Stimulated activated CD4-positive, alpha-beta T cell treated with anti-CD3 and anti-CD28 coated beads, Interleukin-4, amount 100 ng/mL, for 24 hours (primary cell): ENCODE measurements at regions not wholly inside any gene's neighbourhood (a gene's known extent, or its start where the extent isn't known, plus 50 kb on each side); places are given as distances from the start of the nearest gene placed in this dataset.

Experiments
- DNase-seq: peaks from one replicate; pipeline ENCODE4 v3.0.0-alpha.2; 2020

DNA sequence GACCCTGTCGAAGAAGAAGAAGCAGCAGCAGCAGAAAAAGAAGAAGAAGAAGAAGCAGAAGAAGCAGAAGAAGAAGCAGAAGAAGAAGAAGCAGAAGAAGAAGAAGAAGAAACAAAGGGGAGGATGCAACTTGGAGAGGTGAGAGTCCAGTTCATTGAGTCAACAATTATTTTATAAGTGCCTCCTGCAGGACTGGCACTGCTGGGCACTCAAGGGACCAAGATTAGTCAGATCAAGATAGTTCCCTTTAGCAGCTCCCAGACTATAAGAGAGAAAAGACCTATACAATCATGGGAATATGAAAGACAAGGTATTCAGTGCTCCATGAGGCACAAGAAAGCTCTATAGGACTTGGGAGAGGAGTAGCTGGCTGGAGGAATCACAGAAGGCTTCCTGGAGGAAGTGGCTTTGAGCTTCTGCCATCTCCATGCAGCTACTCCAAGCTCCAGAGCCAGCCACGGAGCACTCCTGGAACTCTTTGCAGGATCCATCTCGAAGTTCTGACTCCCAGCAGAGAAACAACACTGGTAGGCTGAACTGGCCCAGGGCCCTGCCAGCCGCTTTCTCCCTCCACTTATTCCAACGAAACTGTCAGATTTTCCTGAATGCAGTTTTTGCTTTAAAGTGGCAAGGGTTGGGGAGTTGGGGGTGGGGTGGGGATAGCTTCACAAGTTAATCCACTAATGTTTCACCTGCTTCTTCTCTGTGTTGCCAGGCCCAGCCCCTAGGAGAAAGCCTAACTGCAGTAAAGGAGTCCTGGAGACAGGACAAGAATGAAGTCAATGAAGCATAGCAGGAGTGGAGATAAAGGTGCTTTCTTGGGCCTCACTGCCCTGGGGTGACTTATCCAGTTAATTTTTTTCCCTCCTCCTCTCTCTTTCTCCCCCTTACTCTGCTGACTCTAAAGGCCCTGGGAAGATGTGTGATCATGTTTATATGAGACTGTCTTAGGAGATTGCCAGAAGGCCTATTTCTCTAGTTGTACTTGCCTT, 140.1 kb upstream of the PARP11 start:
- no peak for DNase-seq

GRCh38 chr12:4012073-4012472, 138.9 kb upstream of the PARP11 start:
- DNase-seq = no peak

DNA sequence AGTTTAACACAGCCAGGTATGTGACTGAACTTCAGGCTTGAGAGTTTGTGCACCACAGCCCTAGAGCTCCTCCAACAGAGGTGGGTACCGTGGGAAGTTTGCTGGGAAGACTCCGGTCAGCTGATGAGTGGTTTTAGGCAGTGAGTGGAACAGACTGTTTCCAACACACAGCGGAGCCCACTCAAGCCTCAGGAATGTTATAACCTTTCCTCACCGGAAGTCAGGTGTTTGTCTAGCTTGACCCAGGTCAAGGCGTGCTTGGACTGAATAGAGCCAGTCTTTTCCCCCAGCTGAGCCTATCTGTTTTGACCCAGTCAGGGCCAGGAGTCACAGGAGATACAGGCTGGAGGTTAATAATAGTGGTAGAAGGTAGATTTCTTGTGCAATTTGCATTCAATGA, 138.4 kb upstream of the PARP11 start:
- no peak for DNase-seq

DNA sequence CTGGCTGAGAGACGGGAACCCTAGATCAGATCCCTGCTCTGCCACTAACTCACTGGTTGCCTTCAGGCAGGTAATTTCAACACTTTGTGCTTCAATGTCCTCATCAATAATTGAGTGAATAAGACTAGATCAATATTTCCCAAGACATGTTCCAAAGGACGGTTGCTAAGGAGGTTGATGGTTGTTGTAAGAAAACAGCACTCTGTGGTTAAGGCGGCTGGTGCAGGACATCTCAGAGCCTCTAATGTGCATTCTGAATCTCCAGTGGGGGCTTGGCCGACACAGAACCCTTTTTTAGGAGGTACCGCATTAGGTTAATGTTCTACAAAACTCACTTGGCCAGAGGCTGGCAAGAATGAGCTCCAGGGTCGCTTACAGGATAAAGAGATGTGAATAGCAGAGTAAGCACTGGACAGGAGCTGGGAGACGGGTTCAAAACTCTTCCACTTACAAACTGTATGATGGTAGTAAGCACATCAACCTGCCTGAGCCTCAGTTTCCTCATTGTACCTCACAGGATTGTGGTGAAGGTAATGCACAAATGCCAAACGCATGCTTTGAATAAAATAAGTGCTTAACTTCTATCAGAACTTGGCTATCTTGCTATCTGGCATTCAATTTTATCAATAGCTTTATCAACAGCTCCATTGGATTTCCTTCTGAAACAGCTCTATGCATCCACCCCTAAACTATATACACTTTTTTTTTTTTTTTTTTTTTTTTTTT, 136.9 kb upstream of the PARP11 start:
- no peak for DNase-seq

- no peak for DNase-seq
Measured at GRCh38 chr12:4006743-4007142, 133.5 kb upstream of the PARP11 start.

DNA sequence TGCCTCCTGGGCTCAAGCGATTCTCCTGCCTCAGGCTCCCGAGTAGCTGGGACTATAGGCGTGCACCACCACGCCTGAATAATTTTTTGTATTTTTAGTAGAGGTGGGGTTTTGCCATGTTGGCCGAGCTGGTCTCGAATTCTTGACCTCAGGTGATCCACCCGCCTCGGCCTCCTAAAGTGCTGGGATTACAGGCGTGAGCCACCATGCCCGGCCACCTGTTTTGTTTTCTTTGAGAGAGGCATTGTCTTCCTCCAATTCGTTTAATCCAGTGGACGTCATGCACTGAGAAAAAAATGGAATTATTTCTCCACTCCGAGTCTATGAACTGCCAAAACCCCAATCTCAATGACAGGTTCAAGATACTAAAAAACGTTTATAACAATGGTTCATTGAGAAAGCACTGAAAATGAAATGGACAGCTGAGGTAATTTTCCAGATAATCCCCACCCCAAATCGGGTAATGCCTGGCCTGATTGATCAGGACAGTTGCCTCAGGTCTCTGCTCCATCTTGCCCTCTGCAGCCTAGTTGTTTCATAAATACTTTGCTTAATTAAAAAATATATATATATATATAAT, 132.7 kb upstream of the PARP11 start:
- no peak for DNase-seq

DNA sequence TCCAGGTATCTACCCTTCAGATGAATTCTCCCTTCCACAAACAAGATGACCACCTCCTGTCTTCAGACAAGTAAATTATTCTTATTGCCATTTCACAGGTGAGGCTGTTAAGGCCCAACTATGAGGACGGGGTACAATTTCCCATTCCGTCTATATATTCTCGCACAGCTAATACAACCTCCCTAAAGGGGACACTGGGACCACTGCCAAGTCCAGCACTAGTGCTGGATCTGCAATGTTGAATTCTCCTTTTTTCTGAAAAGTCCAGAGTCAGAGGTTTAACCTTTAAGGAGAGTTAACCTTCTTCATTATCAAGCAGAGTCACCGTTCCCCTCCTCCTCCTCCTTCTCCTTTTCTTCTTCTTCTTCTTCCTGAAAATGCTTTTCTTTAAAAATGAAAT, 130.4 kb upstream of the PARP11 start:
- no peak for DNase-seq

DNA sequence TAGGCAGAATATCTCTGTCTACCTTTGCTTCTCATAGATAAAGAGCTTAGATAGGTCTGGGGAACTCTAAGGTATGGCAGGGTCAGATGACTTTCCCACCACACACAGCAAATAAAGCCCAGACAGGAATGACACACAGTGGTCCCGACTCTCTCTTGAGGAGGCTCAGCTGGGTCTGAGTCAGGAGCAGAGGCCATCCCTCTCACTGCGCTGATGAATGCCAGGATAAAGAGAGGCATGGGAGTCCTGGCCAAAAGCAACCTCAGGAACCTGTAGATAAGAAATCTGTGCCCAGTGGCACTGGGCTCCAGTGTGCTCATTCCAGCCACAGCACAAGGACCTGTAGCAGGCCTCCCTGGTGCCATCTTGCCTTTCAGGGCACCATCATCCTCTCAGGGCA, 129.4 kb upstream of the PARP11 start:
- DNase-seq = no peak

DNA sequence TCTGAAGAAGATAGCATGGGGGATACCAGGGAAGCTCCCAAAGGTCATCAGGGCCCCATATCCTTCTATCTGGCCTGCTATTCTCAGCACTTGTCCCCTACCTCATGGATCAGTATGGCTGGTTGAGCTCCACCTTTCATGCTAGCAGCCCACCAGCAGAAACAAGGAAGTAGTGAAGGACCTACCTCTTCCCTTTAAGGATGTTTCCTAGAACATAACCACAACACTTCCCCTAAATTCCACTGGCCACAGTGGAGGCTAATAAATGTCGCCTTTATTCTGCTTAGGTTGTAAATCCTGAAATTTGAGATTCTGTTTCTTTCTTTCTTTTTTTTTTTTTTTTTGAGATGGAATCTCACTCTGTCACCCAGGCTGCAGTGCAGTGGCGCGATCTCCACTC, 128.6 kb upstream of the PARP11 start:
- no peak for DNase-seq

GRCh38 chr12:4001031-4001430, 127.8 kb upstream of the PARP11 start:
- no peak for DNase-seq

DNA sequence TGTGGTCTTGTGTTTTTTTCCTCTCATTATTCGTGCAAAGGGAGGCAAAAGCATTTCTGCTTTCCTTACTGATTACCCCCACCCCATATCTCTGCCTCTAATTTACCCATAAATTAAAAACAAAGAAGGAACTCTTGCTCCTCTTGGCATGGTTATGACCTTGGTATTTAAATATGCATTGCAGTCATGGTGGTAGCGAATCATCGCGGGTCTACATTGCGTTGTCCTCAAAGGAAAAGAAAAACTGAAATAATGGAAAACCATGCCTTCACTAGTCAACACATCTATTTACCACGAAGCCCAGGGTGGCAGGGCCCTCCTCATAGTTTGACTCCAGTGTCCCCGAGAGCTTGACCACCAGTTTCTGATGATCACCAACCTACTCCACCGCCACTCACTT, 126.7 kb upstream of the PARP11 start:
- no peak for DNase-seq

DNA sequence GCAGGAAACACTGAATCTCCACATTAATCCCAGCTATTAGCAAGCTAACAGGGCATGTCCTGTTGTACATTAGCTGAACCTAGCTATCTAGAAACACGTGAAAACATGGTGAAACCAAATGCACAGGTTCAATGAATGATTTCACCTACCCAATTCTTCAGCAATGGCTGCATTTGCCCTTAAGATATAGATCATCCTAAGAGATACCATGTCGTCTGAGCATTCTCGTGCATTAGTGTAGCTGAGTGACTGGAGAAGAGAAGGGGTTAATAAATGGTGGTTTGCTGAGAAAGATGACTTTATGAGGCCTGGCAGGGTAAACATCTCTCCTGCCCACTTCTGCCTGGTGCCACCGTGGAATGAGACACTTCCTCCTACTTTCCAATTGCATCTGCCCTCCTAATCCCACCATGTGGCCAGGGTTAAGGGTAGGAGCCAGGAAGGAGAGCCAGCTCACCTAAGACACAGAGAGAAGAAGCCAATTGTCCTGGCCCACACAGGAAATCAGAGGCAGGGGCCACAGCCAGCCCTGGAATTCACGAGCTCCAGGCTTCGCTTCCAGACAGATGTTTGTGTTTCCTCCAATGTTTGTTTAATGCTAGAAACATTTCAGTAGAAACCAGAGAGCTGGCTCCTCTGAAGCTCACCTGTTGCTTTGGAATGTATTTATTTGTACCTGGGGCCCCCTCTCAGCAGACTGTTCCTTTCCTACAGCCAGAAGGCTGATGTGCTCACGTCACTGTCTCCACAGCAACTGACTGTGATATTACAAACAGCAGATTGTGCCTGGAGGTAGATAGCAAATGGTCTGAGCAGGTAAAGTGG, 126.0 kb upstream of the PARP11 start:
- DNase-seq = no peak

DNA sequence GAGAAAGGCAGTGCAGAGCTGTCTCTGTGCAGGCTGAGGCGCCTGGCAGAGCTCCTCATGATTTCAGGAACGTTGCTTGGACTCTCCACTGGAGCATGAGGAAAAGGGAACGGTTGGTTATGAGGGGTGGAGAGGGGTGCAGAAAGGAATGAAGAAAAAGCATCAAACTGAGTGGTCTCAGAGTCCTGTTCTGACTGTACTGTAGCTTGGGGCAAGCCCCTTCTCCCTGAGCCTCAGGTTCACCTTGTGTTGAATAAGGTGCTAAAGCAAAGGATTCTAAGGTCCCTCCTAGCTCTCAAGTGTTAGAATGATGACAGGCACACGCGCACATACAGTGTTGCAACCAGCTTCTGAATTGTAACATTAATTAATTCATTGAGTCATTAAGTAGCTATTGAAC, 125.2 kb upstream of the PARP11 start:
- DNase-seq = no peak

- no peak for DNase-seq
Measured at GRCh38 chr12:3996322-3996721, 123.1 kb upstream of the PARP11 start.

DNA sequence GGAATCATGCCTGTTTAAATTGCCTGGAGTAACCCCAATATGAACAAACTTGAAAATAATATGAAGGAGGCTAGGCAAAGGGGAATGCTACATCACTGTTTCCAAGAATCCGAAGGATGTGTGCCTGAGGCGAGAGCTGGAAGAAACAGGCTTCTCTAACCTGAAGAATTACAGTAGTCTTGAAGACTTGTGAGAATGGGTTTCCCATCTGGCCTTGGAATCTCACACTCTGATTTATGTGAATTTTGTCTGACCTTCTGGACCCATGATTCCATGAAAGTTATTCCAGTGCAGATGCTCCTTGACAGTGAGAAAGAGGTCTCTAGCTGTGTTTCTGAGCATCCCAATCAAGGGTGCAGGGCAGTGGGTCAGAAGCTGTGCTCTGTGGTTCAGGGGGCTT, 122.1 kb upstream of the PARP11 start:
- DNase-seq = no peak

- DNase-seq = no peak
Measured at GRCh38 chr12:3994500-3994899, 121.3 kb upstream of the PARP11 start.

DNA sequence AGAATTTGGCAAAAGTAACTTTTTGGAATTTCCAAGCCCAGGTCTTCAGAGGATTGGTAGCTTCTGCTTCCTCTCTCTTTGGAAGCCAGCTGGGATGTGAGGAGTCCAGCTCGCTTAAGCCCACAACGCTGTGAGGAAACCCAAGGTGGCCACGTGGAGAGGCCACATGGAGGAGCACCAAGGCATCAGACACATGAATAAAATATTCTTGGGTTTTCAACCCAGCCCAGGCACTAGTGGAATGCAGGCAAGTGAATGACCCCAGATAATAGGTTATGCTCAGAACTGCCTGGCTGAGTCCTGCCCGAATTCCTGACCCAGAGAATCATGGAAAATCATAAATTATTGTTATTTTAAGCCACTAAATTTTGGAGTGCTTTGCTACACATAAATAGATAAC, 119.7 kb upstream of the PARP11 start:
- no peak for DNase-seq

DNA sequence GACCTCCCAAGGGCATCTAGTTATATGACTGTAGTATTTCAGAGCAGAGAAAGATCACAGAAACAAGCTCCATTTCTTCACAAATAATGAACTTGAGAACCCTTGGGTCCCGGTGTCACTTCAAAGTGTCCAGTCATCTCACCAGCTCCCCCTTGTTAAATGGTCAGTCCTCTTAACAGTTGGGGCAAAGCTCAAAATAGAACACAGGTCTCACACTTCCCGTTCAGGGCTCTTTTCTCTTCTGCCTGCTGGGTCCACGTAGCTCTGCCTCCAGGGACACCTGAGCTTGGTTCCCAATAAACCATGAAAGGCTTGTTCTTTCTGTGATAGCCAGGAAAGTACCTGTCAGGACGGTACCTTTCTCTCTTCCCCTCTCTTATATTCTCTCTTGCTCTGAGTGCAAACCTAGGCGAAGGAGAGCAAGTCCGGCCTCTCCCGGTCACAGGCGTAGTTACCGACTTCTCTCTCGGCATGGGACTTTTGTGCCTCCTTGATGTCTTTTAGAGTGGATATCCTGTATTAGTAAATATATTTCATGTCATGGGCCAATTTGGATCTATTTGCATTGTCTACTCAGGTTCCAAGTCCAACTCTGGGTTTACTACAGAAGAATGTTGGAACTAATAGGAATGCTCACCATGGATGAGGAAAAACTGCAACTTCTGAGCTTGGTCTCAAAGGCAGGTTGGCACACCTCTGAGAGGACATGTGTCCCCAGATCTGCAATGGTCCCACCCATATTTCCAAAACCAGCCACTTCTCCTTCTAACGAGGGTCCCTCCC, 118.8 kb upstream of the PARP11 start:
- DNase-seq = no peak

- no peak for DNase-seq
Measured at GRCh38 chr12:3990501-3991280, 117.5 kb upstream of the PARP11 start.

DNA sequence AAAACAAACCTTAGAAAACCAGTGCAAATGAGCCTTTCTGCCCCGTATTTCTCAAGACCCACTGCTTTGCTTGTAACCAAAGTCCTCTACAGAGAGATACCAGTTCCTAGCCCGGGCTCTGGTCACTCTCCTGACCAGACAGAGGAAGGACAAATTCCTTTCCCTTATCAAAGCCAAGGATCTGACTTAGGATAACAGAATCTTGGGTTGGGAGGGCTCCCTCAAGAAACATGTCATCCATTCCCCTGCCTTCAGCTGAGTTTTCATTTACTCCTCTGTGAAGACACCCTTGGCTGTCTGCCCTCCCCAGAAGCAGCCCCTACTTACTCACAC, 116.0 kb upstream of the PARP11 start:
- no peak for DNase-seq

- DNase-seq = no peak
Measured at GRCh38 chr12:3988519-3989217, 115.5 kb upstream of the PARP11 start.
